ENCODE measurements at regions not wholly inside any gene's neighbourhood (a gene's known extent, or its start where the extent isn't known, plus 50 kb on each side); places are given as distances from the start of the nearest gene placed in this dataset.

- Mint-ChIP-seq H3K36me3 (ENCODE audit: insufficient read depth, unreplicated experiment) (no peaks in the 10 kb centered on the region), H3K4me1 (ENCODE audit: insufficient read depth, unreplicated experiment) (no peaks in the 10 kb centered on the region), H3K27me3 (ENCODE audit: insufficient read depth, unreplicated experiment) (no peaks in the 10 kb centered on the region), H3K4me3 (ENCODE audit: unreplicated experiment) (no peak overlapping the region), H3K27ac (ENCODE audit: low read depth, unreplicated experiment) (no peak overlapping the region), H3K9me3 (ENCODE audit: unreplicated experiment) (peaks cover 15% of the 10 kb centered on the region)
- POLR2A ChIA-PET: no interaction called here
- CTCF ChIA-PET: interaction anchor here (0.7 kb wide), 1 partner anchor 450 kb away, joined by 3 read pairs; no protein-coding TSS in a partner anchor
- no peak for DNase-seq (ENCODE audit: unreplicated experiment)
- TF ChIP-seq CTCF (IDR thresholded peaks at IDR 0.05; ENCODE audit: unreplicated experiment): no peak
- no TSS peak for BruUV-seq (replicated peaks)
- intact Hi-C loops (cut with micrococcal nuclease): no loop called here
Observed at GRCh38 chr2:2788076-2788475, 457.0 kb upstream of the MYT1L start.

GRCh38 chr2:2787301-2787907, 456.3 kb upstream of the MYT1L start:
- POLR2A ChIA-PET: no interaction called here
- Mint-ChIP-seq H3K4me3 (ENCODE audit: unreplicated experiment) (no peak overlapping the region), H3K27me3 (ENCODE audit: insufficient read depth, unreplicated experiment) (no peaks in the 10 kb centered on the region), H3K36me3 (ENCODE audit: insufficient read depth, unreplicated experiment) (no peaks in the 10 kb centered on the region), H3K4me1 (ENCODE audit: insufficient read depth, unreplicated experiment) (no peaks in the 10 kb centered on the region), H3K9me3 (ENCODE audit: unreplicated experiment) (peaks cover 15% of the 10 kb centered on the region), H3K27ac (ENCODE audit: low read depth, unreplicated experiment) (no peak overlapping the region)
- TF ChIP-seq CTCF (IDR thresholded peaks at IDR 0.05; ENCODE audit: unreplicated experiment): no peak
- DNase-seq (ENCODE audit: unreplicated experiment): no peak
- no TSS peak for BruUV-seq (replicated peaks)
- intact Hi-C loops (cut with micrococcal nuclease): no loop called here
- CTCF ChIA-PET: no interaction called here

- H3K4me3 Mint-ChIP-seq (ENCODE audit: unreplicated experiment): no peak overlapping the region
- intact Hi-C loops (cut with micrococcal nuclease): no loop called here
- H3K4me1 Mint-ChIP-seq (ENCODE audit: insufficient read depth, unreplicated experiment): no peaks in the 10 kb centered on the region
- POLR2A ChIA-PET: no interaction called here
- no TSS peak for BruUV-seq (replicated peaks)
- no peak overlapping the region for H3K27ac Mint-ChIP-seq (ENCODE audit: low read depth, unreplicated experiment)
- no peak for DNase-seq (ENCODE audit: unreplicated experiment)
- no peak for TF ChIP-seq CTCF (IDR thresholded peaks at IDR 0.05; ENCODE audit: unreplicated experiment)
- peaks cover 30% of the 10 kb centered on the region for H3K9me3 Mint-ChIP-seq (ENCODE audit: unreplicated experiment)
- no peaks in the 10 kb centered on the region for H3K36me3 Mint-ChIP-seq (ENCODE audit: insufficient read depth, unreplicated experiment)
- H3K27me3 Mint-ChIP-seq (ENCODE audit: insufficient read depth, unreplicated experiment): no peaks in the 10 kb centered on the region
- CTCF ChIA-PET: no interaction called here
Observed at GRCh38 chr2:2782007-2782406, 450.9 kb upstream of the MYT1L start.

- no peak overlapping the region for H3K4me3 Mint-ChIP-seq (ENCODE audit: unreplicated experiment)
Observed at GRCh38 chr2:2779727-2780126, 448.7 kb upstream of the MYT1L start.

More at GRCh38 chr2:2779727-2780126, 448.7 kb upstream of the MYT1L start:
- Mint-ChIP-seq H3K27me3 (ENCODE audit: insufficient read depth, unreplicated experiment) (no peaks in the 10 kb centered on the region), H3K9me3 (ENCODE audit: unreplicated experiment) (peaks cover 23% of the 10 kb centered on the region), H3K4me1 (ENCODE audit: insufficient read depth, unreplicated experiment) (no peaks in the 10 kb centered on the region), H3K36me3 (ENCODE audit: insufficient read depth, unreplicated experiment) (no peaks in the 10 kb centered on the region), H3K27ac (ENCODE audit: low read depth, unreplicated experiment) (no peak overlapping the region)
- ChIA-PET POLR2A (no interaction called here), CTCF (no interaction called here)
- no TSS peak for BruUV-seq (replicated peaks)
- DNase-seq (ENCODE audit: unreplicated experiment): no peak
- intact Hi-C loops (cut with micrococcal nuclease): no loop called here
- no peak for TF ChIP-seq CTCF (IDR thresholded peaks at IDR 0.05; ENCODE audit: unreplicated experiment)

Data from MCF 10A (cell line).